ENCODE measurements at regions not wholly inside any gene's neighbourhood (a gene's known extent, or its start where the extent isn't known, plus 50 kb on each side); places are given as distances from the start of the nearest gene placed in this dataset.
"Not testable (repeated sequence)": the region's sequence is repeated elsewhere in the genome, so short reads cannot be mapped to it uniquely, and the experiment has no call there.

DNA sequence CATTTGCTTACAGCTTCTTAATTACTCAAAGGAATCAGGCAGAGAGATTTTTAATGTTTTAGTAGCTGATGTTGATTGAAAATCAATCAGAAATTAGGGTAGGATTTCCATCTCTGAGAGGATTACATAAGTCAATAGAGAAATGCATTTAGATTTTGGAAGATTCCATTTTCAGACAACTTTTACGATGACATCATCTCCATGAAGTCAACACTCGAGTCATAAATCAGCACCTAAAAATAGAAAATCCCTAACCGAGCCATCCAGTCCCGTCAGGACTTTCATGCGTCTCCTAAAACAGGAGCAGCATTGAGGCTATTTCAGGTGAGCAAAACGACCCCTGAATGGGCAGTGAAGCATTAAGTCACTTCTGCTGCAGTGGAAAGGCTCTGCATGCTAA is 279.7 kb upstream of the RNF32 start:
- Mint-ChIP-seq H3K4me3 (no peak overlapping the region), H3K9me3 (no peaks in the 10 kb centered on the region), H3K27me3 (ENCODE audit: low read depth) (no peaks in the 10 kb centered on the region), H3K27ac (ENCODE audit: unreplicated experiment) (no peak overlapping the region), H3K4me1 (no peaks in the 10 kb centered on the region), H3K36me3 (ENCODE audit: low read depth) (no peaks in the 10 kb centered on the region)
- TF ChIP-seq, protein P1, sequence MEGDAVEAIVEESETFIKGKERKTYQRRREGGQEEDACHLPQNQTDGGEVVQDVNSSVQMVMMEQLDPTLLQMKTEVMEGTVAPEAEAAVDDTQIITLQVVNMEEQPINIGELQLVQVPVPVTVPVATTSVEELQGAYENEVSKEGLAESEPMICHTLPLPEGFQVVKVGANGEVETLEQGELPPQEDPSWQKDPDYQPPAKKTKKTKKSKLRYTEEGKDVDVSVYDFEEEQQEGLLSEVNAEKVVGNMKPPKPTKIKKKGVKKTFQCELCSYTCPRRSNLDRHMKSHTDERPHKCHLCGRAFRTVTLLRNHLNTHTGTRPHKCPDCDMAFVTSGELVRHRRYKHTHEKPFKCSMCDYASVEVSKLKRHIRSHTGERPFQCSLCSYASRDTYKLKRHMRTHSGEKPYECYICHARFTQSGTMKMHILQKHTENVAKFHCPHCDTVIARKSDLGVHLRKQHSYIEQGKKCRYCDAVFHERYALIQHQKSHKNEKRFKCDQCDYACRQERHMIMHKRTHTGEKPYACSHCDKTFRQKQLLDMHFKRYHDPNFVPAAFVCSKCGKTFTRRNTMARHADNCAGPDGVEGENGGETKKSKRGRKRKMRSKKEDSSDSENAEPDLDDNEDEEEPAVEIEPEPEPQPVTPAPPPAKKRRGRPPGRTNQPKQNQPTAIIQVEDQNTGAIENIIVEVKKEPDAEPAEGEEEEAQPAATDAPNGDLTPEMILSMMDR (conservative IDR thresholded peaks at IDR 0.05) = no peak
- no peak for DNase-seq (ENCODE audit: low read depth, low spot score)

DNA sequence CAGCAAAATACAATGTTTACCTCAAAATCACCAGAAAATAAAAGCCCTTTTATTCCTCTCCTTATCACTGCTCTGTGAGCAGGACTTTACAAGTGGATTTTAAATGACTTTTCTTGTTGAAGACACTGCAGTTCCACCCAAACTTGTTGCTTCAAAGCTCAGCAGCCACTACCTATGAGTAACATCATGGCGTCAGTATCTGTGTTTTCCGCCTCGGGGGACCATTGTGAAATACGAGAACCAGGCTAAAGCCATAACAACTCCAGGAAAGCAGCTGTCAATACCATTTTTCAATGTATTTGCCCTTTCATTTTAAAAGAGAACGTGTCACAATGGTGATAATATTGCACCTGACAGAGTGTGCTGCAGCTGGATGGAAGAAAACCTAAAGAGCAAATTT is 284.0 kb upstream of the RNF32 start:
- TF ChIP-seq, protein P1 (conservative IDR thresholded peaks at IDR 0.05) = no peak
- Mint-ChIP-seq H3K27me3 (ENCODE audit: low read depth) (no peaks in the 10 kb centered on the region), H3K27ac (ENCODE audit: unreplicated experiment) (no peak overlapping the region), H3K36me3 (ENCODE audit: low read depth) (no peaks in the 10 kb centered on the region), H3K4me1 (no peaks in the 10 kb centered on the region), H3K9me3 (no peaks in the 10 kb centered on the region), H3K4me3 (no peak overlapping the region)
- DNase-seq (ENCODE audit: low read depth, low spot score) = no peak

DNA sequence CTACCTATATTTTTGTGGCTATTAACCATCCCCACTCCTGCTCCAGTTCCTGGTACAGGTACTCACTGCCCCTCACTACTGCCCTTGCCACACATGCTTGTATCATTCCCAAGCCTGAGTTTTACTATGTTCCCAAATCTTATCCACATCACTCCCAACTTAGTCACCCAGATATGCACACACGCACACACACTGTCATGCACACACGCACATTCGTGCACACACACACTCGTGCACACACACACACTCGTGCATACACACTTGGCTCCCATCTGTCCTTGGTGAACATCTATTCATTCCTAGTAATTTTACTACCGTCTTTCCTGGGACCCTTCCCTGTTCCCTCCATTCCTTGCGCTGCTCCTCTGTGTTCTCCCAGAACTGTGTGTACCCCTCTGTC is 287.2 kb upstream of the RNF32 start:
- H3K4me3 Mint-ChIP-seq = no peak overlapping the region
- TF ChIP-seq, protein P1 (conservative IDR thresholded peaks at IDR 0.05) = no peak
- H3K27me3 Mint-ChIP-seq (ENCODE audit: low read depth) = no peaks in the 10 kb centered on the region
- no peaks in the 10 kb centered on the region for H3K36me3 Mint-ChIP-seq (ENCODE audit: low read depth)
- H3K9me3 Mint-ChIP-seq = no peaks in the 10 kb centered on the region
- H3K4me1 Mint-ChIP-seq = no peaks in the 10 kb centered on the region
- no peak for DNase-seq (ENCODE audit: low read depth, low spot score)
- H3K27ac Mint-ChIP-seq (ENCODE audit: unreplicated experiment) = no peak overlapping the region

DNA sequence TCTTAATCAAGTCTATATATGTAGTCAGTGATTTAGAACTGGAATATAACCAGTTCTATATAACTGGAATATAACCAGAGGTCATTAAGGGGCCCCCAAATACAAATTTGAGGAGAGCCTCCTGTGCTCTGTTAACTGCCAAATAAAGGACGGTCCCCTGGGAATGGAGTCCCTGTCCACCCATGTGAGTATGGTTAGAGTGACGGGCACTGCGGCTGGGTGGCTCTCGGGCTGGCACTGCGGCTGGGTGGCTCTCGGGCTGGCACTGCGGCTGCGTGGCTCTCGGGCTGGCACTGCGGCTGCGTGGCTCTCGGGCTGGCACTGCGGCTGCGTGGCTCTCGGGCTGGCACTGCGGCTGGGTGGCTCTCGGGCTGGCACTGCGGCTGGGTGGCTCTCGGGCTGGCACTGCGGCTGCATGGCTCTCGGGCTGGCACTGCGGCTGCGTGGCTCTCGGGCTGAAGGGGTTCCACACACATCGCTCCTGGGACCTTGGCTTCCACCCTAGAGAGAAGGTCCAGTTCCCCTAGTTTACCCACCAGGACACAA is 292.8 kb upstream of the RNF32 start:
- not testable (repeated sequence) for DNase-seq (ENCODE audit: low read depth, low spot score); H3K27me3 Mint-ChIP-seq (ENCODE audit: low read depth); H3K36me3 Mint-ChIP-seq (ENCODE audit: low read depth); H3K4me3 Mint-ChIP-seq; H3K4me1 Mint-ChIP-seq; H3K27ac Mint-ChIP-seq (ENCODE audit: unreplicated experiment); H3K9me3 Mint-ChIP-seq

DNA sequence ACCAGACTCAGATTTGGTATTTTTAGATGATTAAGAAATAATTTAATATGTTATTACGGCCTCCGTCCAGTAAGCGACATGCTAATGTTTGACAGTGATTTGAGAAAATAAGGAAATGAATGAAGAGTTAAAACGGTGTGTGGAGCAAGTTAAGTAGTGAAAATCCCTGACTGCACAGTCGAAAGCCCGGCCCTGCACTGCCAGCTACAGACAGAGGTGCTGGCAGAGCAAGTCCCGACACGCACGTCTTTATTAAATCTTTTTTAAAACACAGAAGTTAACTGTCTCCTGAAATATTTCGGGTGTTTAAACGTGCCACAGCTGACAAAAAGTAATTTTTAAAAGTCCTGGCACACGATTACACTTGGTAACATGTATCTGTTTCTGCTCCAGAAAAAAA is 293.4 kb upstream of the RNF32 start:
- Mint-ChIP-seq H3K36me3 (ENCODE audit: low read depth) (no peaks in the 10 kb centered on the region), H3K9me3 (no peaks in the 10 kb centered on the region), H3K4me1 (no peaks in the 10 kb centered on the region), H3K27me3 (ENCODE audit: low read depth) (no peaks in the 10 kb centered on the region), H3K27ac (ENCODE audit: unreplicated experiment) (no peak overlapping the region), H3K4me3 (no peak overlapping the region)
- DNase-seq (ENCODE audit: low read depth, low spot score) = no peak
- TF ChIP-seq, protein P1 (conservative IDR thresholded peaks at IDR 0.05) = no peak

DNA sequence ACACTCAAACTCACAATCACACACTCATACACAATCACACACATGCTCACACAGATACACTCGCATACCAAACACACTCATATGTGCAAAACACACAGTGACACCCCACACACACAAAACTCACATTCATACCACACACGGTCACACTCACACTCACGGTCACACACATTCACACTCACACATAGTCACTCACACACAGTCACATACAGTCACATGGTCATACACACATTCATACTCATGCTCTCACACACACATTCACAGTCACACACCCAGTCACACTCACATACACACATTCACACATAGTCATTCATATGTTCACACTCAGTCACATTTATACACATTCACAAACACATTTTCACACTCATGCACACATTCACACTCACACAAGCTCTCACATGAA is 296.0 kb upstream of the RNF32 start:
- DNase-seq (ENCODE audit: low read depth, low spot score) = no peak
- H3K36me3 Mint-ChIP-seq (ENCODE audit: low read depth) = no peaks in the 10 kb centered on the region
- TF ChIP-seq, protein P1 (conservative IDR thresholded peaks at IDR 0.05) = no peak
- no peaks in the 10 kb centered on the region for H3K4me1 Mint-ChIP-seq
- H3K27ac Mint-ChIP-seq (ENCODE audit: unreplicated experiment) = no peak overlapping the region
- no peaks in the 10 kb centered on the region for H3K27me3 Mint-ChIP-seq (ENCODE audit: low read depth)
- H3K9me3 Mint-ChIP-seq = no peaks in the 10 kb centered on the region
- no peak overlapping the region for H3K4me3 Mint-ChIP-seq
